ENCODE measurements at regions not wholly inside any gene's neighbourhood (a gene's known extent, or its start where the extent isn't known, plus 50 kb on each side); places are given as distances from the start of the nearest gene placed in this dataset.

DNA sequence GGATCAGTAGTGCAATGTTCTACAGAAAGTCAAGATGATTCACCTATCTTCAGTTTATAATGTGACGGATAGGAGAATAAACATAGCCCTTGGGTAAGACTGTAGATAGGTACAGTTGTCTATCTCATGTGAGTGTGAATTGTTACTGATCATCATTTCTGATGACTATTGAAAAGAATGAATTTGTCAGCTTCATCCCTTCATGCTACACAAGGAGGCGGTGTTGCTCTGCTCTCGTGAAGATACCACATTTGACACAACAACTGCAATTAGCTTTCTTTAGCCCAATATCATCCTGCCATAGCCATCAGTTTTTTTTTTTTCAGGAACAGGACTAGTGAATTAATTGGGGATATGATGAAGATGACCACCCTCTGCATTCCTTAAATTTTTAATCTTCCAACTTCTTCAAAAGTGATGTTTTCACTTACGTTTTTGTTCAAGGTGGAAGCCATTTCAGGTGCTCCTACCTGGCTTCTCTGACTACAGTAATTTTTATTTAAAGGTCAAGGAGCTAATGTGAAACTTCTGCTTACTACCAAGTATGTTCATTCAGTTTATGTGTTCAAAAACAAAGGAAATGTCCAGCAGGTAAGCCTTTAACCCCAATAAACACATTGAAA is 152.9 kb upstream of the MOCS2 start:
- TF ChIP-seq, protein P1, sequence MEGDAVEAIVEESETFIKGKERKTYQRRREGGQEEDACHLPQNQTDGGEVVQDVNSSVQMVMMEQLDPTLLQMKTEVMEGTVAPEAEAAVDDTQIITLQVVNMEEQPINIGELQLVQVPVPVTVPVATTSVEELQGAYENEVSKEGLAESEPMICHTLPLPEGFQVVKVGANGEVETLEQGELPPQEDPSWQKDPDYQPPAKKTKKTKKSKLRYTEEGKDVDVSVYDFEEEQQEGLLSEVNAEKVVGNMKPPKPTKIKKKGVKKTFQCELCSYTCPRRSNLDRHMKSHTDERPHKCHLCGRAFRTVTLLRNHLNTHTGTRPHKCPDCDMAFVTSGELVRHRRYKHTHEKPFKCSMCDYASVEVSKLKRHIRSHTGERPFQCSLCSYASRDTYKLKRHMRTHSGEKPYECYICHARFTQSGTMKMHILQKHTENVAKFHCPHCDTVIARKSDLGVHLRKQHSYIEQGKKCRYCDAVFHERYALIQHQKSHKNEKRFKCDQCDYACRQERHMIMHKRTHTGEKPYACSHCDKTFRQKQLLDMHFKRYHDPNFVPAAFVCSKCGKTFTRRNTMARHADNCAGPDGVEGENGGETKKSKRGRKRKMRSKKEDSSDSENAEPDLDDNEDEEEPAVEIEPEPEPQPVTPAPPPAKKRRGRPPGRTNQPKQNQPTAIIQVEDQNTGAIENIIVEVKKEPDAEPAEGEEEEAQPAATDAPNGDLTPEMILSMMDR (optimal IDR thresholded peaks at IDR 0.05 in 1 of 3, IDR thresholded peaks at IDR 0.05 in 1 of 3, conservative IDR thresholded peaks at IDR 0.05 in 1 of 3; ENCODE audit: extremely low read depth in 1 of 3, insufficient read depth in 2 of 3, low read length in 3 of 3) = peak; percentile 75 to 84 (median 75)
- TF ChIP-seq EZH2 (IDR thresholded peaks at IDR 0.05; ENCODE audit: low read length) = no peak

Data from keratinocyte (primary cell).